IMR-90 (cell line): ENCODE measurements at regions not wholly inside any gene's neighbourhood (a gene's known extent, or its start where the extent isn't known, plus 50 kb on each side); places are given as distances from the start of the nearest gene placed in this dataset.

Experiments
- ATAC-seq: fragments of 200-7000 bp; cut with Tn5 transposase; 2 replicates; pipeline ENCODE4 v1.9.1; 2020; ENCODE audit warnings: low read depth, mild to moderate bottlenecking, moderate library complexity
- BruUV-seq: library from RNA; stranded (reverse); fragments of 400-500 nt; replicated peaks from 2 replicates; lab custom pipeline; 2021; lab: Mats Ljungman, UMichigan
- CTCF ChIA-PET: fragments of 300-600 bp; formaldehyde crosslinking; extraction: SDS; loops from one replicate; lab custom pipeline; 2021; ENCODE audit warnings: antibody characterized with exemption; lab: Yijun Ruan, JAX
- POLR2A ChIA-PET: fragments of 300-600 bp; sonication (Branson Sonifier 250); formaldehyde crosslinking; loops from one replicate; lab custom pipeline; 2022; ENCODE audit warnings: antibody characterized with exemption; ENCODE audit not compliant: unreplicated experiment; lab: Charles Lee
- DNase-seq: peaks from one replicate; pipeline ENCODE4 v3.0.0; 2013
- H2AFZ ChIP-seq: replicated peaks from 2 replicates; pipeline ENCODE3; 2013; ENCODE audit warnings: low read length, mild to moderate bottlenecking; ENCODE audit not compliant: poor library complexity
- H2AK5ac ChIP-seq: 2 replicates; pipeline ENCODE4 v1.6.1; 2013; ENCODE audit warnings: low read depth, low read length, inconsistent platforms
- H2AK9ac ChIP-seq: replicated peaks from 2 replicates; pipeline ENCODE3; 2013; ENCODE audit warnings: mild to moderate bottlenecking, low read depth, low read length, moderate library complexity; ENCODE audit not compliant: poor library complexity
- H2BK120ac ChIP-seq: 2 replicates; pipeline ENCODE4 v1.6.1; 2013; ENCODE audit warnings: low read depth, low read length, inconsistent platforms
- H2BK15ac ChIP-seq: 3 replicates; pipeline ENCODE4 v1.6.1; 2013; ENCODE audit warnings: low read depth, low read length, inconsistent platforms
- H2BK20ac ChIP-seq: 2 replicates; pipeline ENCODE4 v1.6.1; 2013; ENCODE audit warnings: low read depth, mild to moderate bottlenecking, inconsistent platforms, low read length, moderate library complexity
- H2BK5ac ChIP-seq: 2 replicates; pipeline ENCODE4 v1.6.1; 2013; ENCODE audit warnings: mild to moderate bottlenecking, low read depth, low read length, inconsistent platforms; ENCODE audit not compliant: poor library complexity, severe bottlenecking
- H3K14ac ChIP-seq: replicated peaks from 2 replicates; pipeline ENCODE4 v1.6.1; 2013; ENCODE audit warnings: low read depth, low read length, inconsistent platforms
- H3K18ac ChIP-seq: 2 replicates; pipeline ENCODE4 v1.6.1; 2013; ENCODE audit warnings: low read depth, low read length, control low read depth
- H3K23ac ChIP-seq: 2 replicates; pipeline ENCODE4 v1.6.1; 2013; ENCODE audit warnings: low read depth, low read length, inconsistent platforms
- H3K27ac ChIP-seq: 2 replicates; pipeline ENCODE4 v1.5.1; 2013; ENCODE audit warnings: mild to moderate bottlenecking, control low read depth, low read length; ENCODE audit not compliant: insufficient read depth
- H3K27me3 ChIP-seq: 2 replicates; pipeline ENCODE4 v1.6.1; 2013; ENCODE audit warnings: low read length; ENCODE audit not compliant: control insufficient read depth, insufficient read depth
- H3K36me3 ChIP-seq: 2 replicates; pipeline ENCODE4 v1.6.1; 2013; ENCODE audit warnings: low read length, mixed read lengths; ENCODE audit not compliant: control insufficient read depth, insufficient read depth
- H3K4ac ChIP-seq: 2 replicates; pipeline ENCODE4 v1.6.1; 2013; ENCODE audit warnings: low read depth, low read length, inconsistent platforms
- H3K4me1 ChIP-seq: 2 replicates; pipeline ENCODE4 v1.6.1; 2013; ENCODE audit warnings: low read length, mixed read lengths; ENCODE audit not compliant: control insufficient read depth, insufficient read depth
- H3K4me2 ChIP-seq: 2 replicates; pipeline ENCODE4 v1.6.1; 2013; ENCODE audit warnings: low read depth, mild to moderate bottlenecking, control low read depth, low read length, moderate library complexity
- H3K4me3 ChIP-seq: 2 replicates; pipeline ENCODE4 v1.5.1; 2013; ENCODE audit warnings: low read depth, mild to moderate bottlenecking, control low read depth, low read length, moderate library complexity; ENCODE audit not compliant: insufficient read depth
- H3K56ac ChIP-seq: 2 replicates; pipeline ENCODE4 v1.6.1; 2013; ENCODE audit warnings: low read length, inconsistent platforms; ENCODE audit not compliant: insufficient read depth; ENCODE audit errors: extremely low read depth
- H3K79me1 ChIP-seq, 2 experiments: 2 replicates each; pipeline ENCODE4 v1.6.1; 2013; ENCODE audit warnings: low read length in 2 of 2, inconsistent platforms in 1 of 2, low read depth in 1 of 2
- H3K9ac ChIP-seq: 2 replicates; pipeline ENCODE4 v1.6.1; 2013; ENCODE audit warnings: low read depth, low read length, control low read depth
- H3K9me1 ChIP-seq: 2 replicates; pipeline ENCODE4 v1.6.1; 2013; ENCODE audit warnings: low read length, inconsistent platforms; ENCODE audit not compliant: insufficient read depth
- H3K9me3 ChIP-seq: 2 replicates; pipeline ENCODE4 v1.6.1; 2013; ENCODE audit warnings: low read length; ENCODE audit not compliant: control insufficient read depth, insufficient read depth
- H4K20me1 ChIP-seq: 2 replicates; pipeline ENCODE4 v1.6.1; 2013; ENCODE audit warnings: low read length, inconsistent platforms; ENCODE audit not compliant: insufficient read depth
- H4K5ac ChIP-seq: 2 replicates; pipeline ENCODE4 v1.6.1; 2013; ENCODE audit warnings: mild to moderate bottlenecking, low read depth, low read length, control low read depth
- H4K8ac ChIP-seq, 2 experiments: 2 replicates each; pipeline ENCODE4 v1.6.1; 2013; ENCODE audit warnings: low read depth in 2 of 2, low read length in 2 of 2, control low read depth in 1 of 2, inconsistent platforms in 1 of 2
- H4K91ac ChIP-seq: 2 replicates; pipeline ENCODE4 v1.6.1; 2013; ENCODE audit warnings: low read depth, low read length, inconsistent platforms; ENCODE audit not compliant: insufficient read depth
- BHLHE40 ChIP-seq: fragments of 150-350 bp; IDR thresholded peaks from 2 replicates; pipeline ENCODE4 v1.6.1; 2016; ENCODE audit warnings: mild to moderate bottlenecking, low read depth, low read length
- CEBPB ChIP-seq: IDR thresholded peaks from 2 replicates; pipeline ENCODE4 v1.6.1; 2012; ENCODE audit warnings: low read depth, low read length, improper control_type of control experiment
- CHD1 ChIP-seq: IDR thresholded peaks from 2 replicates; pipeline ENCODE4 v1.6.1; 2012; ENCODE audit warnings: low read depth, low read length, improper control_type of control experiment
- CTCF ChIP-seq: conservative IDR thresholded peaks from 2 replicates; pipeline ENCODE4 v1.5.1; 2012; ENCODE audit warnings: mild to moderate bottlenecking, low read depth, low read length, improper control_type of control experiment
- ELK1 ChIP-seq: fragments of 150-350 bp; IDR thresholded peaks from 2 replicates; pipeline ENCODE4 v1.6.1; 2016; ENCODE audit warnings: low read depth, mild to moderate bottlenecking, low read length, moderate library complexity, borderline replicate concordance
- FOS ChIP-seq: fragments of 150-350 bp; IDR thresholded peaks from 2 replicates; pipeline ENCODE4 v1.6.1; 2016; ENCODE audit warnings: low read depth, low read length
- MAFK ChIP-seq: IDR thresholded peaks from 2 replicates; pipeline ENCODE4 v1.6.1; 2012; ENCODE audit warnings: low read depth, low read length, improper control_type of control experiment
- MAZ ChIP-seq: IDR thresholded peaks from 2 replicates; pipeline ENCODE4 v1.6.1; 2012; ENCODE audit warnings: low read depth, mild to moderate bottlenecking, low read length, improper control_type of control experiment, moderate library complexity, borderline replicate concordance
- MXI1 ChIP-seq: IDR thresholded peaks from 2 replicates; pipeline ENCODE4 v1.6.1; 2012; ENCODE audit warnings: low read depth, mild to moderate bottlenecking, low read length, moderate library complexity, borderline replicate concordance
- NFE2L2 ChIP-seq: fragments of 150-350 bp; IDR thresholded peaks from 2 replicates; pipeline ENCODE4 v1.6.1; 2016; ENCODE audit warnings: low read depth, mild to moderate bottlenecking, low read length
- POLR2A ChIP-seq: IDR thresholded peaks from 2 replicates; pipeline ENCODE4 v1.6.1; 2012; ENCODE audit warnings: mild to moderate bottlenecking, low read depth, low read length
- RAD21 ChIP-seq: IDR thresholded peaks from 2 replicates; pipeline ENCODE4 v1.6.1; 2012; ENCODE audit warnings: low read length, improper control_type of control experiment
- RCOR1 ChIP-seq: IDR thresholded peaks from 2 replicates; pipeline ENCODE4 v1.6.1; 2012; ENCODE audit warnings: mild to moderate bottlenecking, low read length, improper control_type of control experiment; ENCODE audit not compliant: insufficient replicate concordance
- RFX5 ChIP-seq: IDR thresholded peaks from 2 replicates; pipeline ENCODE4 v1.8.0; 2012; ENCODE audit warnings: low read depth, mild to moderate bottlenecking, low read length, moderate library complexity
- SMC3 ChIP-seq: fragments of 150-350 bp; IDR thresholded peaks from 2 replicates; pipeline ENCODE4 v1.6.1; 2016; ENCODE audit warnings: low read depth, mild to moderate bottlenecking, antibody characterized with exemption, low read length, moderate library complexity
- USF2 ChIP-seq: fragments of 150-350 bp; IDR thresholded peaks from 2 replicates; pipeline ENCODE4 v1.6.1; 2017; ENCODE audit warnings: mild to moderate bottlenecking, antibody characterized with exemption, low read length, low read depth
- WGBS, 2 experiments: methylation state at CpG; one replicate each; pipeline versions ENCODE4 v1.1.5 to v1.1.7; 2013; ENCODE audit warnings: missing lambda C conversion rate in 2 of 2; ENCODE audit not compliant: insufficient read length in 1 of 2; ENCODE audit errors: extremely low coverage in 2 of 2; 5-methylcytosine and 5-hydroxymethylcytosine counted together
- dilution Hi-C: fragments of 300-500 bp; cut with HindIII; formaldehyde crosslinking; loops from one replicate; pipeline ENCODE4 v1.14.3; 2018; ENCODE audit warnings: low sequenced_read_pairs; ENCODE audit not compliant: unreplicated experiment
- in situ Hi-C: fragments of 300-500 bp; cut with MboI; formaldehyde crosslinking; loops from 3 replicates; pipeline ENCODE4 v1.14.3; 2019; ENCODE audit warnings: low sequenced_read_pairs, inconsistent platforms, mixed read lengths
- intact Hi-C: fragments of 100-400 bp; cut with micrococcal nuclease; formaldehyde crosslinking; loops from 2 replicates; pipeline ENCODE4 v1.10.0; 2022

GRCh38 chr14:83047059-83047830, 1513.6 kb upstream of the SEL1L start:
- Histone ChIP-seq H3K9ac (no peak overlapping the region), H4K20me1 (no peaks in the 10 kb centered on the region), H3K4me3 (no peak overlapping the region), H3K27ac (no peak overlapping the region), H2AFZ (no peak overlapping the region), H3K36me3 (no peaks in the 10 kb centered on the region), H4K8ac (no peak overlapping the region), H3K23ac (no peak overlapping the region), H3K9me1 (no peaks in the 10 kb centered on the region), H3K4ac (no peak overlapping the region), H2AK5ac (no peak overlapping the region), H2AK9ac (no peak overlapping the region), H3K27me3 (no peaks in the 10 kb centered on the region), H2BK5ac (no peak overlapping the region), H3K18ac (no peak overlapping the region), H2BK120ac (no peak overlapping the region), H2BK15ac (no peak overlapping the region), H3K9me3 (no peaks in the 10 kb centered on the region), H2BK20ac (no peak overlapping the region), H4K91ac (no peak overlapping the region), H3K14ac (no peak overlapping the region), H3K4me1 (no peaks in the 10 kb centered on the region), H3K56ac (no peak overlapping the region), H3K4me2 (no peak overlapping the region), H4K5ac (no peak overlapping the region), H3K79me1 (no peaks in the 10 kb centered on the region)
- no TSS peak for BruUV-seq
- no CpG with 5 or more reads among the region's 2 CpGs for WGBS, 2 experiments
- ATAC-seq (no peak), DNase-seq (no peak)
- ChIA-PET CTCF (no interaction called here), POLR2A (no interaction called here)
- dilution Hi-C loops (no loop called here), intact Hi-C loops (no loop called here), in situ Hi-C loops (no loop called here)
- TF ChIP-seq MAFK (no peak), CEBPB (no peak), MAZ (no peak), RAD21 (no peak), FOS (no peak), RFX5 (no peak), MXI1 (no peak), RCOR1 (no peak), NFE2L2 (no peak), SMC3 (no peak), BHLHE40 (no peak), CHD1 (no peak), POLR2A (no peak), ELK1 (no peak), USF2 (no peak), CTCF (no peak)
